Eye (tissue), 1 donor: ENCODE measurements at regions not wholly inside any gene's neighbourhood (a gene's known extent, or its start where the extent isn't known, plus 50 kb on each side); places are given as distances from the start of the nearest gene placed in this dataset.
A peak's percentile ranks its signal among the peaks of the same experiment; 100 is the strongest.

Source experiments
- DNase-seq: peaks from one replicate; pipeline ENCODE4 v3.0.0-alpha.2; 2015

DNA sequence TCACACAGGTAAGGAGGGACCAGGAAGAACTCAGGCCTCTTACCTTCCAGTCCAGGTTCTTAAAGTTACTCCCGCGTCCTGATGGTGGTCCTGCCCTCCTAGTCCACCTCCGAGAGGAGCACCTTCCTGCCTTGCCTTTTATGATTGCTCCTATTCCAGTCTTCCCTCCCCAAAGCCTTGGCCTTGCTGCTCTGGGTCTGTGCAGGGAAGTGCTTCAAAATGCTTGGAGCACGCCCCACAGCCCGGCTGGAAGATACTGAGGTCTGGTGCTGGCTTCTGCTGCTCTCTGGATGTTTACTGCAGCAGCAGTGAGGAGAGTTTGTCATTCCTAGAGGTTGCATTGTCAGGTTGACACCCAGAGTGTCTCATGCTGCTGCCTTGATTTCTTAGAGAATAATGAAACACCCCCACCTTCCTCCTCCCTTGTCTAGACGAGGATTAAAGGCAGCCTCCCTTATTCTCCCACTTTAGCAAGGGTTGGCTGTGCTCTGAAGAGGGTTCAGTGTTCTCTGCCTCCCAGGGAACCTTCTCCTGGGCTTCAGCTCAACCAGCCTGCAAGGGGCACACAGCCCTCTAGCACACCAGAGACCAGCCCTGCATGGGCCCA, 142.2 kb upstream of the CACNA1E start:
- DNase-seq, result no peak

DNA sequence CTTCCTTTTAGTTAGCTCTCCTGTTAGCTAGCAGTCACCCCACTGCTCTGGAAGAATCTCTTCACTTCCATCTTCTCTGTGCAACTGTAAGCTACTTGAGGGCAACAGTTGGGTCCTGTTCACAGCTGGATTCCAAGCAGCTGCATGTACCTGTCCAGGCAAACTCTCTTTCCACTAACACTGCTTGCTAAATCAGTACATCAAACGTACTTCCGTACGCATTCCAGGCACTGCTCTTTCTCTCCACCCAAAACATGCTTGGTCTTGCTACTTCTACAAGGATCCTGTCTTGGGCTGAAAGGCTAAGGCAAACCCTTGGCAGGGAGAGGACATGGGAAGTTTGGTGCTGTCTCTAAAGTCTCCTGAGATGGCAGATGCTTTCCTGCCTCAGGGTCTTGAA, 139.2 kb upstream of the CACNA1E start:
- no peak for DNase-seq

GRCh38 chr1:181345146-181345545, 138.2 kb upstream of the CACNA1E start:
- peak; percentile 63 for DNase-seq

GRCh38 chr1:181347495-181348390, 135.6 kb upstream of the CACNA1E start:
- no peak for DNase-seq

- no peak for DNase-seq
Observed at GRCh38 chr1:181349512-181349911, 133.8 kb upstream of the CACNA1E start.

- DNase-seq, result no peak
Observed at GRCh38 chr1:181350131-181350530, 133.2 kb upstream of the CACNA1E start.

DNA sequence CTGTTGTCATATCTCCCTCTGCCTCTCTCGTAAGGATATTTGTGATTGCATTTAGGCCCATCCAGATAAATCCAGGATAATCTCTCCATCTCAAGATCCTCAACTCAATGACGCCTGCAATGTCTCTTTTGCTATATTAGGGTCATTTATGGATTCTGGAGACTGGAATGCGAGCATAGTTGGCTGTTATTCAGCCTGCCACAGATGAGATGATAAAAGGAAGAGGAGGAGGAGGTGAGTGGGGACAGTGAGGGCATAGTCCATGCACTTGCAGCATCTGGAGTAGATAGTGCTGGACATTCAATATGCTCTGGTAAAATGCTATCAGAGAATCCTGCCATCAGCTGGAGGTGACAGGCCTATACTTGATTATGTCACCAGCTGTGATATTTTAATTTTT, 131.6 kb upstream of the CACNA1E start:
- no peak for DNase-seq

DNA sequence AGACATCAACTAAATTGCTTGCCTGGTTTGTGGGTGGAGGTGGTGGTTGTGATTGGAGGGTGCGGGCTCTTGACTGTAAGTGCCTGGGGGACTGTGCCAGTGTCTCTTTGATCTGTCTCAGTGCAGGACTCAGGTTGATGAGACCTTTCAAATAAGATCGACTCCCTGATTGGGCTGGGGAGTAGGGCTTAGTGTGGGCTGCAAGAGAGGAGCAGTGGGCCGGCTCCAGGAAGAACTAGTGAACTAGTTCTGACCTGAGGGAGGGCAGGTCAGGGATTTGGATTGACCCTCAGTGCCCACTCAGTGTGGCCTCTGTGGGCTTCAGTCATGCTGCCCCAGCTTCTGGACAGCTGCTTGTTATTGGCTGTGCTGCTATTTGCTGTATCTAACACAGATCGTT, 130.6 kb upstream of the CACNA1E start:
- no peak for DNase-seq

DNA sequence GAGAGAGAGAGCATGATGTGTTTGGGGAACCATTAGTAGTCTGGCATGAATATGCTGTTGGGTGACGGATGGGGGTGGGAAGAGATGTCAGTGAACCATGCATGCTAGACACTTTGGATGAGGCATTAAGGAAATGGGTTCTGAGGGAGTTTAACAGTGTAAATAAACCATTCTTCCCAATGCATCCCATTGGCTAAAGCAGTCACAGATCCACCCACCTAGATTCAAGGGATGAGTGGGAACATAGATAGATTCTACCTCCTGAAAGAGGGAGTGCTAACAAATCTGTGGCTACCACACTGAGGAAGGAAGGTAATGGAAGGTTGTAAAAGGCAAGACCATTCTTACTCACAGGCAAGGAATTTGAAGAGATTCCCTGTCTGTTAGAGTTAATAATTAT, 129.8 kb upstream of the CACNA1E start:
- DNase-seq, result no peak

- no peak for DNase-seq
Observed at GRCh38 chr1:181354865-181355264, 128.5 kb upstream of the CACNA1E start.

GRCh38 chr1:181356505-181357340, 126.6 kb upstream of the CACNA1E start:
- DNase-seq, result no peak

GRCh38 chr1:181359012-181359411, 124.3 kb upstream of the CACNA1E start:
- no peak for DNase-seq

GRCh38 chr1:181364801-181365200, 118.5 kb upstream of the CACNA1E start:
- DNase-seq, result no peak

DNA sequence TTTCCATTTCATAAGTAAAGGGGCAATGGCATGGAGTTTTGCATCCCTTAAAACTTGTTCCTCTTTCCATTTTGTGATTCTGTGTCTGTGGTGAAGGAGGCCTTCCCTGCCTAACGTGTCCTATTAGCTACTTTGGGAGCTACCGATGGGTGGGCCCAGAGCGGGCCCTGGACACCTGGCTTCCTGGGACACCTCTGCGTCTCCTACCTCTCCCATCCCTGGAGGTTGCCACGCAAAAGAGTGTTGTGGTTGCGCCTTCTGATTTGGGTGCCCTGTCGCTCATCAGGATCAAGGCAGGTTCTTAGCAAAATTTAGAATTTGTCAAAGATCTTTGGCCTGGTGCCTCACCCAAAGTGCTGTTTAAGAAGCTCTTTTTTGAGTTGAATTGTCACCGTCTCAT, 116.4 kb upstream of the CACNA1E start:
- no peak for DNase-seq

DNA sequence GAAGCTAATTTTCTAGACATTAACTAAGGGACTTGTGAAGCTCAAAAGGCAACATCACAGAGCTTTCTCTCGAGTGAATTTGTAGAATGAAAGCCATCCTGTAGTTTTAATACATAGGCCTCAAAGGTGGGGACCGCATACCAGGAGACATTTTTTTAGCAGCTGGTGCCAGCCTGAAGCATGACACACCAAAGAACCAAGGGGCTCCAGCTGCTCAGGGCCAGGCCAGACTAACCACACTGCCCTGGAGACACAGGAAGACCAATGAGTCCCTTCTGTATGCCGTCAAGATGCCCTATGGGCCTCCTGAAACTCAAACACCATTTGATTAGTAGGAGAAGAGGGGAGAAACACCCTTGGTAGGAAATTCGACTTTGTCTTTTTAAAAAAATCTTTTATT, 113.9 kb upstream of the CACNA1E start:
- no peak for DNase-seq

- DNase-seq, result no peak
Observed at GRCh38 chr1:181383695-181384094, 99.6 kb upstream of the CACNA1E start.

DNA sequence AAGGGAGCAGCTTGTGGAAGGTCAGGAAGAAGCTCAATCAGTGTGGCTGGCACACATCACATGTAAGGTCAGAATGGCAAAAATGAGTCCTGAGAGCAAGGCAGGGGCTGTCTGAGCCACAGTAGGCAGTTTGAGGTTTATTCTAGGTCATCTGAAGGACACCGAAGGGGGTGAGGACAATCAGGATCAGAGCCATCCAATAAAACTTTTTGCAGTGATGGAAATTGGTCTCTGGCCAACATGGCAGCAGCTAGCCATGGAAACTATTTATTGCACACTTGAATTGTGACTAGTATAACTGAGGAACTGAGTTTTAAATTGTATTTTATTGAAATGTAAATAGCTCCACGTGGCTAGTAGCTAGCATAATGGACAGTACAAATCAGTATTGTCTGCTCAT, 97.0 kb upstream of the CACNA1E start:
- no peak for DNase-seq

GRCh38 chr1:181386951-181387350, 96.4 kb upstream of the CACNA1E start:
- no peak for DNase-seq

GRCh38 chr1:181387702-181388101, 95.6 kb upstream of the CACNA1E start:
- no peak for DNase-seq

- DNase-seq, result no peak
Observed at GRCh38 chr1:181390410-181391077, 92.8 kb upstream of the CACNA1E start.

GRCh38 chr1:181391301-181391900, 91.9 kb upstream of the CACNA1E start:
- no peak for DNase-seq

DNA sequence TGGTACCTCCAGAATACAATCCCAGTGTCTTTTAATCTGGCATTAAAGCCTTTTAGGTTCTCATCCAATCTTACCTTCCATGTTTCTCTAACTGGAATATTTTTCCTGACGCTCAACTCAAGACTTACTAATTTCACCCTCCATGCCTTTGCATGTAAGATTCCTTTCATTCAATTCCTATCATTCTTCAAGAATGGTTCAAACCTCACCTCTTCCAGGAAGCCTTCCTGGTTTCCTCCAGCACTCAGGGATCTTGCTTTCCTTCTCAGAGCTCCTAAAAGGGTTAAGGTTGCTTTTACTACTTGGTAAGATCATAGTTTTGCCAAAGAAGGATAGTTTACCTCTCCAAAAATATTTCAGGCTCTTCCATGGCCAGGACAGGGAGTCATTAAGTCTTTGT, 91.2 kb upstream of the CACNA1E start:
- no peak for DNase-seq
